Mucosa of descending colon (tissue), 3 donors: ENCODE measurements at regions not wholly inside any gene's neighbourhood (a gene's known extent, or its start where the extent isn't known, plus 50 kb on each side); places are given as distances from the start of the nearest gene placed in this dataset.

Source experiments
- ATAC-seq: fragments of 200-7000 bp; cut with Tn5 transposase; one replicate; pipeline ENCODE4 v1.9.1; 2020; ENCODE audit warnings: mild to moderate bottlenecking, moderate library complexity
- DNase-seq, 3 donors: peaks; one replicate each; pipeline ENCODE4 v3.0.0-alpha.2; 2020
- H3K36me3 ChIP-seq: fragments of 200-600 bp; one replicate; pipeline ENCODE4 v1.8.0; 2021; ENCODE audit warnings: low read depth, mild to moderate bottlenecking
- H3K4me1 ChIP-seq: fragments of 200-600 bp; one replicate; pipeline ENCODE4 v1.8.0; 2021; ENCODE audit warnings: low read depth, mild to moderate bottlenecking
- H3K4me3 ChIP-seq: fragments of 200-600 bp; one replicate; pipeline ENCODE4 v1.8.0; 2021; ENCODE audit warnings: mild to moderate bottlenecking
- H3K9me3 ChIP-seq: fragments of 200-600 bp; one replicate; pipeline ENCODE4 v1.8.0; 2021; ENCODE audit warnings: mild to moderate bottlenecking
- intact Hi-C, 2 donors: fragments of 100-400 bp; cut with DNase I in 1 of 2; cut with micrococcal nuclease in 1 of 2; formaldehyde crosslinking; loops; one replicate each; pipeline versions ENCODE4 v1.11.0 to v1.11.1; 2022; cut with DNase I, micrococcal nuclease
- TF ChIP-seq, protein P1 (sequence below): fragments of 200-600 bp; IDR thresholded peaks from one replicate; pipeline ENCODE4 v1.8.0; 2022; ENCODE audit warnings: antibody characterized with exemption, mild to moderate bottlenecking
- donor health status: DM: no; HTN: no; CAD: no; lungs with moderate emphysema.
- donor health status: DM: no; HTN: no; CAD: no.
- donor health status: DM: no; HTN: yes; CAD: no.

DNA sequence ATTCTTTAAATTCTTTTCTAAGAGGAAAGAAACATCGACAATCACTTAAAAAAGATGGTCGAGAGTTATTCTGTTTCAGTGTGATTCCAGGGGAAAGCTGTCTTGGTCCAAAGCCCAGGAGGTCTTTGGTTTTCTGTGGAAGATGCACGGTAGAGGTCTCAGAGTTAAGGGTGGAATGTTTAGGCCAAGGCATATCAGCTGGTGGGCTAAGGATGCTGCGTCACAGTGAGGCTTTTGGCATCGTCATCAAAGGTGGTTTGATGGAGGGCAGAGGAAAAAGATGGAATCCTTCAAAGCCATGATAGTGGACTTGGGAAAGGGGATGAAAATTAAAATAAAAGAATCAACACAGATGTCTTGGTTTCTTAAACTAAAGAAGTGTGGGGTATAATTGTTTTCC, 137.3 kb upstream of the ANKH start:
- H3K4me1 ChIP-seq = peaks cover 21% of the 10 kb centered on the region
- intact Hi-C loops = loop anchor here in 1 of 2 donors (10.0 kb wide), 1 partner anchor 144 kb away; no protein-coding TSS in a partner anchor
- no peak overlapping the region for H3K4me3 ChIP-seq
- TF ChIP-seq, protein P1, sequence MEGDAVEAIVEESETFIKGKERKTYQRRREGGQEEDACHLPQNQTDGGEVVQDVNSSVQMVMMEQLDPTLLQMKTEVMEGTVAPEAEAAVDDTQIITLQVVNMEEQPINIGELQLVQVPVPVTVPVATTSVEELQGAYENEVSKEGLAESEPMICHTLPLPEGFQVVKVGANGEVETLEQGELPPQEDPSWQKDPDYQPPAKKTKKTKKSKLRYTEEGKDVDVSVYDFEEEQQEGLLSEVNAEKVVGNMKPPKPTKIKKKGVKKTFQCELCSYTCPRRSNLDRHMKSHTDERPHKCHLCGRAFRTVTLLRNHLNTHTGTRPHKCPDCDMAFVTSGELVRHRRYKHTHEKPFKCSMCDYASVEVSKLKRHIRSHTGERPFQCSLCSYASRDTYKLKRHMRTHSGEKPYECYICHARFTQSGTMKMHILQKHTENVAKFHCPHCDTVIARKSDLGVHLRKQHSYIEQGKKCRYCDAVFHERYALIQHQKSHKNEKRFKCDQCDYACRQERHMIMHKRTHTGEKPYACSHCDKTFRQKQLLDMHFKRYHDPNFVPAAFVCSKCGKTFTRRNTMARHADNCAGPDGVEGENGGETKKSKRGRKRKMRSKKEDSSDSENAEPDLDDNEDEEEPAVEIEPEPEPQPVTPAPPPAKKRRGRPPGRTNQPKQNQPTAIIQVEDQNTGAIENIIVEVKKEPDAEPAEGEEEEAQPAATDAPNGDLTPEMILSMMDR = no peak
- DNase-seq (no peak), ATAC-seq (no peak)
- no peaks in the 10 kb centered on the region for H3K9me3 ChIP-seq
- no peaks in the 10 kb centered on the region for H3K36me3 ChIP-seq

DNA sequence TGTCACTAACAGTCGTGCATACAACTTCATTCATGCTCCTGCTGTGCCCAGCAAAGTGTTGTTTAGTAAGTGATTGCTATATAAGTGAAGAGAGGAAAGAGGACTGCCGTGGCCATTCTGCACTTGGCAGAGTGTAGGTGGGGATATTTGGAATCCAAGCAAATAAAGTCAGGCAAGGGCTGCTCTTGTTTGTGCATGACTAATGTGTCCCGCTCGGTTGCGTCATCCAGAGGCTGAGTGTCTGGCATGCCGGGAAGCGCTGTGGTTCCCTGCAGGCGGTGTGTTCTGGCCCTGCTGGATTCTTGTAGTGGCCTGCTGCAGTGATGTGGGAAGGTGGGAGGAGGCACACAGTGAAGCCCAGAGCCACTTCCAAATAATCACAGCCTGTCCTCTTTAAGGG, 136.9 kb upstream of the ANKH start:
- ATAC-seq (peak; percentile 94), DNase-seq (peak; percentile 86 to 92 (median 86))
- H3K4me1 ChIP-seq = peaks cover 21% of the 10 kb centered on the region
- H3K36me3 ChIP-seq = no peaks in the 10 kb centered on the region
- no peaks in the 10 kb centered on the region for H3K9me3 ChIP-seq
- H3K4me3 ChIP-seq = no peak overlapping the region
- intact Hi-C loops = loop anchor here in 1 of 2 donors (10.0 kb wide), 1 partner anchor 144 kb away; no protein-coding TSS in a partner anchor
- TF ChIP-seq, protein P1 = no peak

DNA sequence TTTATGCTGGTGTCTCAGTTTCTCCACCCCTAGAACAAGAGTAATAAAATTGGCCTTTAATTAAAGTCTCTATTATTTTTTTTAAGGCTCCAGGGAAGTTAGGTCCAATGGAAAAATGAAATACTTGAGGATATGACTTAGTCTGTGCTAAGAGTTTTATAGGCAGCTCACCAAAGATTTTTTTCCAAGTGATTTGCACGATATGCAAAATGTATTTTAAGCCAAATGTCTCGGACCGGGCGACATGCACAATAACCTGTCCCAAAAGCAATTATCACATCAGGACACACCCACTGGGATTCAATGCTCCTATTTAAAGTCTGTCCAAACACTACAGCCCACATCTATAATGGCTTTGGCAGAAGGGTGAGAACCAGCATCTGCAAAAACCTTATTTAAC, 136.1 kb upstream of the ANKH start:
- ATAC-seq (no peak), DNase-seq (no peak)
- H3K36me3 ChIP-seq = no peaks in the 10 kb centered on the region
- TF ChIP-seq, protein P1 = no peak
- peaks cover 21% of the 10 kb centered on the region for H3K4me1 ChIP-seq
- no peaks in the 10 kb centered on the region for H3K9me3 ChIP-seq
- intact Hi-C loops = loop anchor here in 1 of 2 donors (10.0 kb wide), 1 partner anchor 143 kb away; no protein-coding TSS in a partner anchor
- no peak overlapping the region for H3K4me3 ChIP-seq

DNA sequence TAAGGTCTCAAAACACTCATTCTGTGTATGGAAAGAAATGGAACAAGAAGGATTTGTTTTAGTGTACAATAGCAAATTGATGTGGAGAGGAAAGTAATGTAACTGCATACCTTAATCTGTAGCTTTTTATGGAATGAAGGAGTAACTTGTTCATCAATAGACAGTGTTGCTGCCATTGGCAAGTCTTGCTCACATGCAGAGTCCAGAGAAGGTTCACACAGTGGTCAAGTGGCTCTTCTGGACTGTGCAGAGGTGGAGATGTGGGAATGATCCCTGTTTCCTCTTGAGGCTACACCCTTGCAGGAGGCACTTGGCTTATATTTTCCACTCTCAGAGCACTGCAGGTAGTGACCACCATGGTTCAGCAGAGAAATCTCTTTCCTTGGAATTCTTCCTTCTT, 132.9 kb upstream of the ANKH start:
- ATAC-seq = no peak
- intact Hi-C loops = loop anchor here in 1 of 2 donors (10.0 kb wide), 1 partner anchor 140 kb away; no protein-coding TSS in a partner anchor
- H3K4me1 ChIP-seq = peaks cover 19% of the 10 kb centered on the region
- H3K4me3 ChIP-seq = no peak overlapping the region
- TF ChIP-seq, protein P1 = no peak
- DNase-seq = no peak
- no peaks in the 10 kb centered on the region for H3K36me3 ChIP-seq
- no peaks in the 10 kb centered on the region for H3K9me3 ChIP-seq

DNA sequence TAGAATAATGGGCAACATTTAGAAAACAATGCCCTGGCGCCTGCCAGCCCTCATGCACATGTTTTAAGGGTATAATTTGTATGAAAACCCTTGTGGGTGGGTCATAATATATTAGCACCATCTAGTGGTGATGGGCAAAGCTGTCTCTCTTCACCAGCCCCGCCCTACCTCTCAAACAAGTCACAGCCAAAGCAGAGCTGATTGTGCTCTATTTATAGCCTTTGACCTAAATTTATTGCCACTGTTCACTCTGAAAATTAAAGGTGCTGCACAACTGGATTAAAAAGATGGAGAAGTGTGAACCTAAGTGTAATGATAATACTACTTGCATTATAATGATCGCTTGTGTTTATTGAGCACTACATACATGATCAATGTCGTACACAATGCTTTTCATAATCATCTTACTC, 131.9 kb upstream of the ANKH start:
- no peaks in the 10 kb centered on the region for H3K36me3 ChIP-seq
- peaks cover 9% of the 10 kb centered on the region for H3K4me1 ChIP-seq
- ATAC-seq (peak; percentile 87), DNase-seq (peak in 2 of 3 donors; percentile 46 to 81)
- intact Hi-C loops = loop anchor here in 1 of 2 donors (10.0 kb wide), 1 partner anchor 139 kb away; no protein-coding TSS in a partner anchor
- TF ChIP-seq, protein P1 = peak; percentile 56
- H3K4me3 ChIP-seq = no peak overlapping the region
- H3K9me3 ChIP-seq = no peaks in the 10 kb centered on the region
